ENCODE measurements at regions not wholly inside any gene's neighbourhood (a gene's known extent, or its start where the extent isn't known, plus 50 kb on each side); places are given as distances from the start of the nearest gene placed in this dataset.
"Not testable (repeated sequence)": the region's sequence is repeated elsewhere in the genome, so short reads cannot be mapped to it uniquely, and the experiment has no call there.

- intact Hi-C loops (cut with micrococcal nuclease; ENCODE audit: unreplicated experiment) (no loop called here), in situ Hi-C loops (cut with HindIII; ENCODE audit: low pct_unique_long_range_greater_than_20kb, low sequenced_read_pairs) (no loop called here)
- POLR2A ChIA-PET = no interaction called here
- Histone ChIP-seq H3K4me1 (ENCODE audit: control insufficient read depth, insufficient read depth, low read length) (no peaks in the 10 kb centered on the region), H3K4me3 (ENCODE audit: low read depth in 2 of 2, low read length in 2 of 2) (no peak overlapping the region), H3K9me3 (ENCODE audit: control insufficient read depth, insufficient read depth, low read depth, low read length) (no peaks in the 10 kb centered on the region), H3K27ac (ENCODE audit: low read length) (no peak overlapping the region), H3K36me3 (ENCODE audit: control insufficient read depth, insufficient read depth, low read length) (no peaks in the 10 kb centered on the region), H3K27me3 (ENCODE audit: control insufficient read depth, insufficient read depth, low read length) (no peaks in the 10 kb centered on the region)
- DNase-seq (ENCODE audit: low read depth, low spot score) (no peak), ATAC-seq (no peak)
- BruUV-seq (replicated peaks) = no TSS peak
- TF ChIP-seq REST (IDR thresholded peaks at IDR 0.05; ENCODE audit: insufficient read depth in 1 of 2, low read depth in 2 of 2, low read length in 1 of 2) (no peak), POLR2AphosphoS5 (IDR thresholded peaks at IDR 0.05; ENCODE audit: low read depth, low read length) (no peak), SIN3A (IDR thresholded peaks at IDR 0.05; ENCODE audit: borderline replicate concordance, insufficient read depth, low read depth, low read length) (no peak), CTCF (IDR thresholded peaks at IDR 0.05) (no peak), TCF7L2 (IDR thresholded peaks at IDR 0.05; ENCODE audit: low read depth, low read length) (no peak)
- CTCF ChIA-PET = no interaction called here
Measured at GRCh38 chr12:72989458-72989947, 717.3 kb downstream of the TRHDE start.

- H3K4me1 ChIP-seq (ENCODE audit: control insufficient read depth, insufficient read depth, low read length); H3K9me3 ChIP-seq (ENCODE audit: control insufficient read depth, insufficient read depth, low read depth, low read length); DNase-seq (ENCODE audit: low read depth, low spot score); CTCF ChIA-PET; H3K4me3 ChIP-seq (ENCODE audit: low read depth in 2 of 2, low read length in 2 of 2); H3K27me3 ChIP-seq (ENCODE audit: control insufficient read depth, insufficient read depth, low read length); BruUV-seq (replicated peaks); POLR2A ChIA-PET; ATAC-seq; in situ Hi-C loops (cut with HindIII; ENCODE audit: low pct_unique_long_range_greater_than_20kb, low sequenced_read_pairs); H3K27ac ChIP-seq (ENCODE audit: low read length); H3K36me3 ChIP-seq (ENCODE audit: control insufficient read depth, insufficient read depth, low read length): not testable (repeated sequence)
- intact Hi-C loops (cut with micrococcal nuclease; ENCODE audit: unreplicated experiment) = loop anchor here (2.0 kb wide), 1 partner anchor 22 kb away; no protein-coding TSS in a partner anchor
Measured at GRCh38 chr12:72995029-72995428, 722.9 kb downstream of the TRHDE start.

- BruUV-seq (replicated peaks) = no TSS peak
- Histone ChIP-seq H3K4me3 (ENCODE audit: low read depth in 2 of 2, low read length in 2 of 2) (no peak overlapping the region), H3K4me1 (ENCODE audit: control insufficient read depth, insufficient read depth, low read length) (no peaks in the 10 kb centered on the region), H3K9me3 (ENCODE audit: control insufficient read depth, insufficient read depth, low read depth, low read length) (no peaks in the 10 kb centered on the region), H3K36me3 (ENCODE audit: control insufficient read depth, insufficient read depth, low read length) (no peaks in the 10 kb centered on the region; the same call in 1 of the 2 replicates), H3K27me3 (ENCODE audit: control insufficient read depth, insufficient read depth, low read length) (no peaks in the 10 kb centered on the region), H3K27ac (ENCODE audit: low read length) (no peak overlapping the region)
- in situ Hi-C loops (cut with HindIII; ENCODE audit: low pct_unique_long_range_greater_than_20kb, low sequenced_read_pairs) (no loop called here), intact Hi-C loops (cut with micrococcal nuclease; ENCODE audit: unreplicated experiment) (loop anchor here (2.0 kb wide), 1 partner anchor 23 kb away; no protein-coding TSS in a partner anchor)
- TF ChIP-seq CTCF (IDR thresholded peaks at IDR 0.05) = no peak
- TF ChIP-seq POLR2AphosphoS5 (IDR thresholded peaks at IDR 0.05; ENCODE audit: low read depth, low read length) = no peak
- no peak for TF ChIP-seq TCF7L2 (IDR thresholded peaks at IDR 0.05; ENCODE audit: low read depth, low read length)
- TF ChIP-seq SIN3A (IDR thresholded peaks at IDR 0.05; ENCODE audit: borderline replicate concordance, insufficient read depth, low read depth, low read length) = no peak
- TF ChIP-seq REST (IDR thresholded peaks at IDR 0.05; ENCODE audit: insufficient read depth in 1 of 2, low read depth in 2 of 2, low read length in 1 of 2) = no peak
- ChIA-PET CTCF (no interaction called here), POLR2A (no interaction called here)
- DNase-seq (ENCODE audit: low read depth, low spot score) (no peak), ATAC-seq (no peak)
Measured at GRCh38 chr12:72995616-72996015, 723.4 kb downstream of the TRHDE start.

- in situ Hi-C loops (cut with HindIII; ENCODE audit: low pct_unique_long_range_greater_than_20kb, low sequenced_read_pairs); CTCF ChIA-PET; H3K36me3 ChIP-seq (ENCODE audit: control insufficient read depth, insufficient read depth, low read length); H3K4me1 ChIP-seq (ENCODE audit: control insufficient read depth, insufficient read depth, low read length); H3K27ac ChIP-seq (ENCODE audit: low read length); H3K9me3 ChIP-seq (ENCODE audit: control insufficient read depth, insufficient read depth, low read depth, low read length); H3K27me3 ChIP-seq (ENCODE audit: control insufficient read depth, insufficient read depth, low read length); BruUV-seq (replicated peaks); ATAC-seq; POLR2A ChIA-PET; DNase-seq (ENCODE audit: low read depth, low spot score); intact Hi-C loops (cut with micrococcal nuclease; ENCODE audit: unreplicated experiment); H3K4me3 ChIP-seq (ENCODE audit: low read depth in 2 of 2, low read length in 2 of 2): not testable (repeated sequence)
Measured at GRCh38 chr12:73001806-73002205, 729.6 kb downstream of the TRHDE start.

Measured in Panc1 (cell line).